Stomach (tissue), 4 donors: ENCODE measurements at regions not wholly inside any gene's neighbourhood (a gene's known extent, or its start where the extent isn't known, plus 50 kb on each side); places are given as distances from the start of the nearest gene placed in this dataset.

Experiments
- EP300 ChIP-seq: sonication (generic); formaldehyde crosslinking; IDR thresholded peaks from one replicate; pipeline ENCODE4 v1.6.1; 2017; ENCODE audit warnings: antibody characterized with exemption
- POLR2A ChIP-seq, 4 donors: fragments of 450-650 bp; IDR thresholded peaks; one replicate each; pipeline ENCODE4 v1.6.1; 2016; ENCODE audit warnings: antibody characterized with exemption in 4 of 4, control low read depth in 2 of 4, mild to moderate bottlenecking in 1 of 4, moderate library complexity in 1 of 4
- POLR2AphosphoS5 ChIP-seq, 3 donors: sonication (generic); formaldehyde crosslinking; IDR thresholded peaks; one replicate each; pipeline ENCODE4 v1.6.1; 2016; ENCODE audit warnings: antibody characterized with exemption in 3 of 3
- TF ChIP-seq, protein P1 (sequence below), 7 experiments: fragments of 450-650 bp in 4 of 7; fragments of 200-600 bp in 3 of 7; sonication (generic) in 3 of 7; IDR thresholded peaks; one replicate each; pipeline ENCODE4 v1.5.1; 2016 to 2019; ENCODE audit warnings: antibody characterized with exemption in 7 of 7, control low read depth in 2 of 7, mild to moderate bottlenecking in 1 of 7

DNA sequence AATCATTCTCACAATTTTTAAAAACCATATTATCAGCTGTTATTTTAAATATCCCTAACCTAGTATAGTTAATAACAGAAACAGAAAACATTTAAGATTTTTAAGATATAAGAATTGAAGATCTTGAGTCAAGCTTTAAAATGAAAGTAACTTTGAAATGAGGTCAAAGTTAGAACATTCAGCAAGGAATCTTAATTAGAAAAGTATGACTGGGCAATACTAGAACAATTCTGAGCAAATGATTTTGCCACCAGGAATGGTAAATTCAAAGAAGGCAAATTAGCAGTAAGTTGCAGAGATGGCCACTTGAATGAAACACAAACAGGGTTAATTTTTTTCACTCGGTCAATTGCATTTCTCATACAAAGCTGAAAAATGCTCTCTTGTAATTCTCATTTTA is 117.9 kb downstream of the NXNL2 start:
- TF ChIP-seq EP300, result no peak
- TF ChIP-seq POLR2A (IDR thresholded peaks at IDR 0.05), result no peak
- TF ChIP-seq, protein P1, sequence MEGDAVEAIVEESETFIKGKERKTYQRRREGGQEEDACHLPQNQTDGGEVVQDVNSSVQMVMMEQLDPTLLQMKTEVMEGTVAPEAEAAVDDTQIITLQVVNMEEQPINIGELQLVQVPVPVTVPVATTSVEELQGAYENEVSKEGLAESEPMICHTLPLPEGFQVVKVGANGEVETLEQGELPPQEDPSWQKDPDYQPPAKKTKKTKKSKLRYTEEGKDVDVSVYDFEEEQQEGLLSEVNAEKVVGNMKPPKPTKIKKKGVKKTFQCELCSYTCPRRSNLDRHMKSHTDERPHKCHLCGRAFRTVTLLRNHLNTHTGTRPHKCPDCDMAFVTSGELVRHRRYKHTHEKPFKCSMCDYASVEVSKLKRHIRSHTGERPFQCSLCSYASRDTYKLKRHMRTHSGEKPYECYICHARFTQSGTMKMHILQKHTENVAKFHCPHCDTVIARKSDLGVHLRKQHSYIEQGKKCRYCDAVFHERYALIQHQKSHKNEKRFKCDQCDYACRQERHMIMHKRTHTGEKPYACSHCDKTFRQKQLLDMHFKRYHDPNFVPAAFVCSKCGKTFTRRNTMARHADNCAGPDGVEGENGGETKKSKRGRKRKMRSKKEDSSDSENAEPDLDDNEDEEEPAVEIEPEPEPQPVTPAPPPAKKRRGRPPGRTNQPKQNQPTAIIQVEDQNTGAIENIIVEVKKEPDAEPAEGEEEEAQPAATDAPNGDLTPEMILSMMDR (IDR thresholded peaks at IDR 0.05), result no peak
- no peak for TF ChIP-seq POLR2AphosphoS5 (IDR thresholded peaks at IDR 0.05)
